Gastroesophageal sphincter (tissue), 3 donors: ENCODE measurements at regions not wholly inside any gene's neighbourhood (a gene's known extent, or its start where the extent isn't known, plus 50 kb on each side); places are given as distances from the start of the nearest gene placed in this dataset.

Source experiments
- CTCF ChIP-seq, 4 experiments: fragments of 200-600 bp in 2 of 4; fragments of 450-650 bp in 2 of 4; sonication (generic) in 1 of 4; IDR thresholded peaks; one replicate each; pipeline ENCODE4 v1.5.1; 2017 to 2019; ENCODE audit warnings: antibody characterized with exemption in 4 of 4, mild to moderate bottlenecking in 2 of 4, moderate library complexity in 2 of 4
- POLR2A ChIP-seq, 2 donors: fragments of 450-650 bp; IDR thresholded peaks; one replicate each; pipeline ENCODE4 v1.6.1; 2017; ENCODE audit warnings: antibody characterized with exemption in 2 of 2, mild to moderate bottlenecking in 2 of 2, moderate library complexity in 1 of 2

GRCh38 chr2:149767516-149767974 lies 180.0 kb upstream of the MMADHC start:
- TF ChIP-seq CTCF (IDR thresholded peaks at IDR 0.05) (no peak), POLR2A (IDR thresholded peaks at IDR 0.05) (no peak)
